NCI-H128 (cell line): ENCODE measurements at regions not wholly inside any gene's neighbourhood (a gene's known extent, or its start where the extent isn't known, plus 50 kb on each side); places are given as distances from the start of the nearest gene placed in this dataset.

Experiments used
- DNase-seq: peaks from one replicate; lab custom pipeline; 2025; ENCODE audit not compliant: unreplicated experiment; lab: John Stamatoyannopoulos, UW

GRCh38 chr10:130758529-130758928 lies 553.0 kb downstream of the TCERG1L start:
- DNase-seq, result no peak

- DNase-seq, result no peak
Measured at GRCh38 chr10:130761032-130761575, 550.4 kb downstream of the TCERG1L start.

- no peak for DNase-seq
Measured at GRCh38 chr10:130761788-130762301, 549.7 kb downstream of the TCERG1L start.

- DNase-seq, result no peak
Measured at GRCh38 chr10:130762491-130762890, 549.0 kb downstream of the TCERG1L start.

GRCh38 chr10:130763071-130763470 lies 548.5 kb downstream of the TCERG1L start:
- no peak for DNase-seq

GRCh38 chr10:130763491-130763890 lies 548.0 kb downstream of the TCERG1L start:
- DNase-seq, result no peak

- no peak for DNase-seq
Measured at GRCh38 chr10:130764651-130765050, 546.9 kb downstream of the TCERG1L start.

GRCh38 chr10:130766071-130766470 lies 545.5 kb downstream of the TCERG1L start:
- no peak for DNase-seq

GRCh38 chr10:130767116-130767730 lies 544.3 kb downstream of the TCERG1L start:
- DNase-seq, result no peak

GRCh38 chr10:130769146-130770017 lies 542.1 kb downstream of the TCERG1L start:
- DNase-seq, result no peak

GRCh38 chr10:130770018-130770630 lies 541.4 kb downstream of the TCERG1L start:
- no peak for DNase-seq

GRCh38 chr10:130771491-130771946 lies 540.0 kb downstream of the TCERG1L start:
- DNase-seq, result no peak

- no peak for DNase-seq
Measured at GRCh38 chr10:130772056-130772455, 539.5 kb downstream of the TCERG1L start.

- no peak for DNase-seq
Measured at GRCh38 chr10:130772676-130773075, 538.8 kb downstream of the TCERG1L start.

GRCh38 chr10:130773941-130774340 lies 537.6 kb downstream of the TCERG1L start:
- DNase-seq, result no peak

- no peak for DNase-seq
Measured at GRCh38 chr10:130774871-130775270, 536.6 kb downstream of the TCERG1L start.

- DNase-seq, result no peak
Measured at GRCh38 chr10:130775311-130775710, 536.2 kb downstream of the TCERG1L start.

GRCh38 chr10:130776724-130777123 lies 534.8 kb downstream of the TCERG1L start:
- DNase-seq, result no peak

GRCh38 chr10:130777507-130778165 lies 533.9 kb downstream of the TCERG1L start:
- no peak for DNase-seq

- DNase-seq, result no peak
Measured at GRCh38 chr10:130778166-130778545, 533.4 kb downstream of the TCERG1L start.

- DNase-seq, result no peak
Measured at GRCh38 chr10:130780763-130781162, 530.8 kb downstream of the TCERG1L start.
